ENCODE measurements at regions not wholly inside any gene's neighbourhood (a gene's known extent, or its start where the extent isn't known, plus 50 kb on each side); places are given as distances from the start of the nearest gene placed in this dataset.

DNA sequence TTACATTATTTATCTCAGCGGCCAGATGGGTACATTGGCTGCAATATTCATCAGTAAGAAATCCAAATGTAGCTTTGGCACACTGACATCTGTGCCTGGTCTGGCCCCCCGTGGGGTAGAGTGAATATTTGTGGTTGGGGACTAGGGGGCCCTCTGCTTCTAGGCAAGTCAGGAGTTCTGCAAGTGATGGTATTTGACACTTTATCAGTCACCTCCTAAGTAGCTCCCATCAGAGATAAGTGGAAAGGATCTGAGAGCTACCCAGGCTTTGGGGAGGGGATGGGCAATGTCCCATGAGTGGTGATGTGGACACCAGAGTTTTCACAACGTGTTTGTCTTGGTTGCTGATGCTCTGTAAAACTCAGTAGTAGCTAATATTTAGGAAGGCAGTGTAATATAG lies 609.9 kb upstream of the RBFOX1 start:
- TF ChIP-seq, protein P1, sequence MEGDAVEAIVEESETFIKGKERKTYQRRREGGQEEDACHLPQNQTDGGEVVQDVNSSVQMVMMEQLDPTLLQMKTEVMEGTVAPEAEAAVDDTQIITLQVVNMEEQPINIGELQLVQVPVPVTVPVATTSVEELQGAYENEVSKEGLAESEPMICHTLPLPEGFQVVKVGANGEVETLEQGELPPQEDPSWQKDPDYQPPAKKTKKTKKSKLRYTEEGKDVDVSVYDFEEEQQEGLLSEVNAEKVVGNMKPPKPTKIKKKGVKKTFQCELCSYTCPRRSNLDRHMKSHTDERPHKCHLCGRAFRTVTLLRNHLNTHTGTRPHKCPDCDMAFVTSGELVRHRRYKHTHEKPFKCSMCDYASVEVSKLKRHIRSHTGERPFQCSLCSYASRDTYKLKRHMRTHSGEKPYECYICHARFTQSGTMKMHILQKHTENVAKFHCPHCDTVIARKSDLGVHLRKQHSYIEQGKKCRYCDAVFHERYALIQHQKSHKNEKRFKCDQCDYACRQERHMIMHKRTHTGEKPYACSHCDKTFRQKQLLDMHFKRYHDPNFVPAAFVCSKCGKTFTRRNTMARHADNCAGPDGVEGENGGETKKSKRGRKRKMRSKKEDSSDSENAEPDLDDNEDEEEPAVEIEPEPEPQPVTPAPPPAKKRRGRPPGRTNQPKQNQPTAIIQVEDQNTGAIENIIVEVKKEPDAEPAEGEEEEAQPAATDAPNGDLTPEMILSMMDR (IDR thresholded peaks at IDR 0.05; ENCODE audit: insufficient read depth, low read depth, low read length) = no peak
- no peak for DNase-seq (ENCODE audit: low read depth)
- no peak overlapping the region for H3K4me3 ChIP-seq (ENCODE audit: low read depth, low read length)

DNA sequence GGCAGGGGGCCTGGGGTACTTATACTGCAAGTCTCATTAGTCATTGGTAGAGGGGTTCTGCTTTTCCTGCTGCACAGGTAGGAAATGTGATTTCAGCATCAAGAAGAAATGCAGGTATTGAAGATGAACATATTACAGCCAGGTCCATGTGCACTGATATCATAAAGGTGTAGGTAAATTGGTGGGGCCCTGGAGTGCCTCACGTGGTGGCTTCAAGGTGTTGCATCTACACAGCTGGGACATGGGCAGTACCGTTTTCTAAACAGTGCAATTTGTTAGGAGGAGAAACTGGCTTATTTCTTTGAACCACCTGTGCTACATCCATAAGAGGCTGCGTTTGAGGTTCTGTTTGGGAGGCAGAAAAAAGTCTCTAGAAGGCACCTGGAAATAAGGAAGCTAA lies 618.1 kb upstream of the RBFOX1 start:
- TF ChIP-seq, protein P1 (IDR thresholded peaks at IDR 0.05; ENCODE audit: insufficient read depth, low read depth, low read length) = no peak
- H3K4me3 ChIP-seq (ENCODE audit: low read depth, low read length) = no peak overlapping the region
- no peak for DNase-seq (ENCODE audit: low read depth)

DNA sequence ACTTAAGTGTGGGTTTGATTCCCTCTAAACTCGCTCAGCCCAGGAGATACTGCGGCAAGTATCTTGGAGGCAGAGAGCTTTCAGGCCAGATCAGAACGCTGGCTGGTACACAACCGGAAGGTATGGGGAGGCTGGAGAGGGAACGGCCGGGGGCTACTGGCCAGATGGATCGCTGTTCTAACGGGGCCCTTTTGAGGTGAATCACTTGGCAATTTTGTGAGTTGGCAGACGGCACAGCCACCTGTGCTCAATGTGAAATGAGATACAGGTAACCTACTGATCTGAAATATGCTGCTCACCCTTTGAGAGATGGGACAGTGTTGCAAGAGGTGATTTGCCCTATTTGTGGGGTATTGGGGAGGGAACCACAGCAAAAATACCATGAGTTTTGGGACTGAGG lies 622.9 kb upstream of the RBFOX1 start:
- H3K4me3 ChIP-seq (ENCODE audit: low read depth, low read length) = no peak overlapping the region
- DNase-seq (ENCODE audit: low read depth) = no peak
- TF ChIP-seq, protein P1 (IDR thresholded peaks at IDR 0.05; ENCODE audit: insufficient read depth, low read depth, low read length) = no peak

DNA sequence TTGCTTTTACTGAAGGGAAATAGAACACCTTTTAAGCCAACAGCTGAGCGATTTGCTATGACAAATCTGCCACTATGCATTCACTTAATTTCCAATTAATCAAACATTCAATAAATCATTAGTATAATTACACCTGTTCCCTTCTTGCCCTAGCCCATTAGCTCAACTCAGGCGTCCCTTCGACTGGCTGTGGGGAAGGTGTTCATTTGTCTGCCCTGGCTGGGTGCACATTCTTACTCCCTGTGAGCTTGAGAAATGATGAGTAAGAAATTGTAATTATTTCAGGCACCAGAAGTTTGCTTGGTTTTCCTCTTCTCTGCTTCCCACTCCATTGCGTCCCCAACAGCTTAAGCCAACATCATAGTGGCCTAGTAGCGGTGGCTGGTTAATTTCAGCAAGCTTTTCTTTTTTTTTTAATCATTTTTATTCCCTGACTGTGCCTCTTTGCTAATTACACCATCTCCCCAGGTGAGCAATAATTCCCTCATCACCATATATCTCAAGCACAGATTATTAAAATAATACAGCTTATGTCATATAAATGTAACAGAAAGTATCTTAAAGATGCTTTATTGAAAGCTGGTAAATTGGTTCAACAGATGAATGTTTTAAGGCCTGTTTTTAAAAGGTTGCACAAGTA lies 623.9 kb upstream of the RBFOX1 start:
- H3K4me3 ChIP-seq (ENCODE audit: low read depth, low read length) = no peak overlapping the region
- no peak for DNase-seq (ENCODE audit: low read depth)
- TF ChIP-seq, protein P1 (IDR thresholded peaks at IDR 0.05; ENCODE audit: insufficient read depth, low read depth, low read length) = no peak

DNA sequence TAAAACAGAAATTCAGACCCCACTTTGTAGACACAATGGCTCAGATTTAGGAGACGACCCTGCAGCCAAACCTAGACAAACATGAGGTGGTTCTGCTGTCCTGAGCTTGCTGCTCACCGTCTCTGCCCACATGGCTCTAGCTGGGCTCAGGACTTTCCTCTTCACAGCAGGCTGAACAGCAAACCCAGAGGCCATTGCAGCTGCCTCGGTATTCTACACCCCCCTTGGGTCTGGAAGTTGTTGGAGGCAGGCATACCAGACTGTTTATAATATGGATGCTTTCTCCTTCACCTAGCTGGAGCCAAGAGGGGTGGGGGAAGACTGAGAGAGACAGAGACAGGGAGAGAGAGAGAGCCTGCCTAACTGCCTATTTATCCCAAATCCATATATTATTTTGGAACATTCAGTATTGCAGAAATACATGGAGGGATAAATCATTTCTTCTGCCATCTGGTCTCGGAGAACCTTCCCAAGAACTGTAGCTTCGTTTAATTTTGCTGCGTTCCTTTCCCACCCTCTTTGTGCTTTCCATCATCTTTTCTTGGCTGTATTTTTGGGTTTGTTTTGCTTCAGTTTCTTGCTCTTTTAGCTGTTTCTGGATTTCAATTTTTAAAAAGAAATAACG lies 628.2 kb upstream of the RBFOX1 start:
- TF ChIP-seq, protein P1 (IDR thresholded peaks at IDR 0.05; ENCODE audit: insufficient read depth, low read depth, low read length) = no peak
- H3K4me3 ChIP-seq (ENCODE audit: low read depth, low read length) = no peak overlapping the region
- DNase-seq (ENCODE audit: low read depth) = no peak

DNA sequence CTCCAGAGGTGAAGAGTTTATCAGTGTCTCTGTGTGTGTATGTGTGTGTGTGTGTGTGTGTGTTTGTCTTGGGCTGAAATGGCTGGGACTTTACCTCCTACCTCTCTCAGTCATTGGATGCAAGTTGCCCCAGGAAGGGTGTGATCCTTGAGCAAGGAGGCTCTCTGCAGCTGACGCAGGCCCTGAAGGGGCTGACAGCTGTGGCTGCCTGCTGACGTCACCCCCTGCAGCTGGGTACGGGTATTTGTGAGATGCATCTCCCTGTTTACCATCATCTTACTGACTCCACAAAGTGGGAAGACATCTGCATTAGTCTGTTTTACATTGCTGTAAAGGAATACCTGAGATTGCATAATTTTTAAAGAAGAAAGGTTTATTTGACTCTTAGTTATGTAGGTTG lies 631.5 kb upstream of the RBFOX1 start:
- TF ChIP-seq, protein P1 (IDR thresholded peaks at IDR 0.05; ENCODE audit: insufficient read depth, low read depth, low read length) = no peak
- no peak overlapping the region for H3K4me3 ChIP-seq (ENCODE audit: low read depth, low read length)
- DNase-seq (ENCODE audit: low read depth) = no peak

DNA sequence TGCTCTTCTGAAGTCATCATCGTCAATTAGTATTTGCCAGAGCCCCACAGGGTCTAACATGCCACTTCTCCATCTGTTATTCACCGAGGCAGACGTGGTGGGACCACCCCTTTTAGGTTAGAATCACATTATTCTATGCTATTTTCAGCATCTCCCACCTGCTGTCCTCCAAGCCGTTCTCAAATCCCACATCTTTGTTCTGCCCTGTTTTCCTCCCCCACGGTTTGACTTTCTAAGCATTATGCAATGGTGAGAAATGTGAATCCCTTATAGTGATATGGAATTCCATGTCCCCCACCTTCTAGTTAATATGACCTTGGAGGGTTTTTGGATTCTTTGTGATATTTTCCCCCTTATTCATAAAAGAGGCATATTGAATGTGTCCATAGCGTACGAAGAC lies 634.1 kb upstream of the RBFOX1 start:
- H3K4me3 ChIP-seq (ENCODE audit: low read depth, low read length) = no peak overlapping the region
- TF ChIP-seq, protein P1 (IDR thresholded peaks at IDR 0.05; ENCODE audit: insufficient read depth, low read depth, low read length) = no peak
- DNase-seq (ENCODE audit: low read depth) = no peak

Measured in fibroblast of villous mesenchyme (primary cell).